Suprapubic skin (tissue), 4 donors: ENCODE measurements at regions not wholly inside any gene's neighbourhood (a gene's known extent, or its start where the extent isn't known, plus 50 kb on each side); places are given as distances from the start of the nearest gene placed in this dataset.
"Not testable (repeated sequence)": the region's sequence is repeated elsewhere in the genome, so short reads cannot be mapped to it uniquely, and the experiment has no call there.

Experiments
- DNase-seq, 2 donors: peaks; one replicate each; pipeline ENCODE4 v3.0.0-alpha.2; 2019; ENCODE audit warnings: low spot score in 2 of 2
- H3K27ac ChIP-seq: fragments of 200-600 bp; sonication (generic); one replicate; pipeline ENCODE4 v1.5.1; 2019
- H3K27me3 ChIP-seq: fragments of 200-600 bp; sonication (generic); one replicate; pipeline ENCODE4 v1.5.1; 2019
- H3K36me3 ChIP-seq: fragments of 200-600 bp; sonication (generic); one replicate; pipeline ENCODE4 v1.5.1; 2019
- H3K4me1 ChIP-seq: fragments of 200-600 bp; sonication (generic); one replicate; pipeline ENCODE4 v1.5.1; 2019
- H3K4me3 ChIP-seq: fragments of 200-600 bp; sonication (generic); one replicate; pipeline ENCODE4 v1.5.1; 2019; ENCODE audit warnings: mild to moderate bottlenecking
- H3K9me3 ChIP-seq: fragments of 200-600 bp; sonication (generic); one replicate; pipeline ENCODE4 v1.5.1; 2019
- CTCF ChIP-seq, 2 donors: fragments of 200-600 bp in 1 of 2; fragments of 450-650 bp in 1 of 2; sonication (generic) in 1 of 2; IDR thresholded peaks; one replicate each; pipeline ENCODE4 v1.5.1; 2016 to 2019; ENCODE audit warnings: antibody characterized with exemption in 2 of 2, mild to moderate bottlenecking in 1 of 2, moderate library complexity in 1 of 2
- EP300 ChIP-seq: sonication (generic); formaldehyde crosslinking; IDR thresholded peaks from one replicate; pipeline ENCODE4 v1.6.1; 2017; ENCODE audit warnings: antibody characterized with exemption
- POLR2A ChIP-seq, 2 donors: fragments of 450-650 bp; IDR thresholded peaks; one replicate each; pipeline ENCODE4 v1.6.1; 2017; ENCODE audit warnings: antibody characterized with exemption in 2 of 2, mild to moderate bottlenecking in 2 of 2, moderate library complexity in 2 of 2
- POLR2AphosphoS5 ChIP-seq, 3 donors: sonication (generic); formaldehyde crosslinking; IDR thresholded peaks; one replicate each; pipeline ENCODE4 v1.6.1; 2017; ENCODE audit warnings: antibody characterized with exemption in 3 of 3
- WGBS: methylation state at CpG from one replicate; pipeline ENCODE4 v1.1.5; 2018; 5-methylcytosine and 5-hydroxymethylcytosine counted together

DNA sequence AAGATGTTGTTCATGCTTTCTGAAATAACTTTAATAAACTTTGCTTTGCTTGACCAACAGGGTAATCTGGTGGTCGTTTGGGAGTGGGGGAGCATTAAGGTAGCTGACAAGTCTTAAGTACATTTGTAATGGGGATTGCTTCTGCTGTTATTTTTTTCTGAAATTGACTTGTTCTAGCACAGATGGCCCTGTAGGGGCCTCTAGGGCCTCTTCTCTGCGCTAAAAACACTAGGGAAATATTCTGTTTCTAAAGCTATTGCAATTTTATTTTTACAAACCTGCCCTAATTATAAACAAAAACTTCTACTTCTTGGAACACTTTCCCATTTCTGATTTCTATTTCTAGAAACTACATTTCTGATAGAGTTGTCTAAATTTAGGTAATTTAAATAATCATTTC, 191.3 kb upstream of the KCNJ3 start:
- no peaks in the 10 kb centered on the region for H3K27me3 ChIP-seq
- WGBS, result 32% methylated on average over 2 of the region's 2 CpGs
- TF ChIP-seq POLR2A (IDR thresholded peaks at IDR 0.05), result no peak
- TF ChIP-seq POLR2AphosphoS5 (IDR thresholded peaks at IDR 0.05), result no peak
- TF ChIP-seq EP300, result no peak
- no peak for TF ChIP-seq CTCF (IDR thresholded peaks at IDR 0.05)
- H3K4me3 ChIP-seq, result no peak overlapping the region
- H3K4me1 ChIP-seq, result no peaks in the 10 kb centered on the region
- no peak overlapping the region for H3K27ac ChIP-seq
- DNase-seq, result no peak
- H3K9me3 ChIP-seq, result no peaks in the 10 kb centered on the region
- no peaks in the 10 kb centered on the region for H3K36me3 ChIP-seq

GRCh38 chr2:154518872-154519271, 179.6 kb upstream of the KCNJ3 start:
- Histone ChIP-seq H3K27ac (no peak overlapping the region), H3K4me3 (no peak overlapping the region), H3K4me1 (no peaks in the 10 kb centered on the region), H3K9me3 (no peaks in the 10 kb centered on the region), H3K36me3 (no peaks in the 10 kb centered on the region), H3K27me3 (no peaks in the 10 kb centered on the region)
- TF ChIP-seq POLR2AphosphoS5 (IDR thresholded peaks at IDR 0.05), result no peak
- no peak for TF ChIP-seq EP300
- TF ChIP-seq POLR2A (IDR thresholded peaks at IDR 0.05), result no peak
- no peak for TF ChIP-seq CTCF (IDR thresholded peaks at IDR 0.05)
- DNase-seq, result no peak
- 93% methylated on average over 1 of the region's 1 CpG for WGBS

DNA sequence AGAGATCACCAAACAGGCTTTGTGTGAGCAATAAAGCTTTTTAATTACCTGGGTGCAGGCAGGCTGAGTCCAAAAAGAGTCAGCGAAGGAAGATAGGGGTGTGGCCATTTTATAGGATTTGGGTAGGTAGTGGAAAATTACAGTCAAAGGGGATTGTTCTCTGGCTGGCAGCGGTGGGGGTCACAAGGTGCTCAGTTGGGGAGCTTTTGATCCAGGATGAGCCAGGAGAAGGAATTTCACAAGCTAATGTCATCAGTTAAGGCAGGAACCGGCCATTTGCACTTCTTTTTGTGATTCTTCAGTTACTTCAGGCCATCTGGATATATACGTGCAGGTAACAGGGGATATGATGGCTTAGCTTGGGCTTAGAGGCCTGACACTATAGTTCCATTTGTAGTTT, 177.5 kb upstream of the KCNJ3 start:
- 84% methylated on average over 4 of the region's 4 CpGs for WGBS
- H3K4me1 ChIP-seq, H3K9me3 ChIP-seq, H3K36me3 ChIP-seq, H3K4me3 ChIP-seq, H3K27me3 ChIP-seq, H3K27ac ChIP-seq, DNase-seq: not testable (repeated sequence)

GRCh38 chr2:154526234-154526633, 172.3 kb upstream of the KCNJ3 start:
- WGBS, result 82% methylated on average over 2 of the region's 2 CpGs
- Histone ChIP-seq H3K36me3 (no peaks in the 10 kb centered on the region), H3K27ac (no peak overlapping the region), H3K4me3 (no peak overlapping the region), H3K4me1 (no peaks in the 10 kb centered on the region), H3K9me3 (no peaks in the 10 kb centered on the region), H3K27me3 (no peaks in the 10 kb centered on the region)
- no peak for TF ChIP-seq CTCF (IDR thresholded peaks at IDR 0.05)
- no peak for TF ChIP-seq EP300
- no peak for TF ChIP-seq POLR2AphosphoS5 (IDR thresholded peaks at IDR 0.05)
- TF ChIP-seq POLR2A (IDR thresholded peaks at IDR 0.05), result no peak
- no peak for DNase-seq

GRCh38 chr2:154527962-154528361, 170.5 kb upstream of the KCNJ3 start:
- H3K4me3 ChIP-seq, result no peak overlapping the region
- DNase-seq, result no peak
- no peaks in the 10 kb centered on the region for H3K9me3 ChIP-seq
- no peak for TF ChIP-seq EP300
- TF ChIP-seq CTCF (IDR thresholded peaks at IDR 0.05), result no peak
- TF ChIP-seq POLR2A (IDR thresholded peaks at IDR 0.05), result no peak
- no peak for TF ChIP-seq POLR2AphosphoS5 (IDR thresholded peaks at IDR 0.05)
- no peaks in the 10 kb centered on the region for H3K27me3 ChIP-seq
- WGBS, result 85% methylated on average over 4 of the region's 5 CpGs
- H3K36me3 ChIP-seq, result no peaks in the 10 kb centered on the region
- no peak overlapping the region for H3K27ac ChIP-seq
- H3K4me1 ChIP-seq, result no peaks in the 10 kb centered on the region

DNA sequence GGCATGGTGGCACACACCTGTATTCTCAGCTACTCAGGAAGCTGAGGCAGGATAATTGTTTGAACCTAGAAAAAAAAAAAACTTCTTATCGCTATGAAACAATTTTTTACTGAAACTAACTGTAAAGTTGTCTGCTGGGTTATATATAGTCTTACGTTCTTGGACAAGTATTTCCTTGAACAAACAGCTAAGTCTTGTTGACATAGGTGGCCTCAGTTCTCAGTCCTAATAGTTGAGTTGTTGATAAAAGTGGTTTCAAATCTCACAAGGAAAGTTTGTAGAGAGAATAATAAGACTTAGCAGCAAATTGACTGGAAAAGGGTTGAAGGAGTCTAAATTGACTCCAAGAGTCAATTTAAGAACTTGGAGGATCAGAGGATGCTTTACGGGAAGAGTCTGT, 166.5 kb upstream of the KCNJ3 start:
- H3K9me3 ChIP-seq, result no peaks in the 10 kb centered on the region
- no peaks in the 10 kb centered on the region for H3K36me3 ChIP-seq
- no peak for TF ChIP-seq CTCF (IDR thresholded peaks at IDR 0.05)
- TF ChIP-seq EP300, result no peak
- no peak for TF ChIP-seq POLR2AphosphoS5 (IDR thresholded peaks at IDR 0.05)
- no peak for TF ChIP-seq POLR2A (IDR thresholded peaks at IDR 0.05)
- H3K4me3 ChIP-seq, result no peak overlapping the region
- WGBS, result 89% methylated on average over 3 of the region's 3 CpGs
- no peaks in the 10 kb centered on the region for H3K4me1 ChIP-seq
- H3K27me3 ChIP-seq, result no peaks in the 10 kb centered on the region
- no peak for DNase-seq
- no peak overlapping the region for H3K27ac ChIP-seq
